Cardiac muscle cell (in vitro differentiated cells and primary cell): ENCODE measurements at regions not wholly inside any gene's neighbourhood (a gene's known extent, or its start where the extent isn't known, plus 50 kb on each side); places are given as distances from the start of the nearest gene placed in this dataset.

Source experiments
- DNase-seq, 2 donors: peaks; one replicate each; pipeline versions ENCODE4 v3.0.0 to v3.0.0-alpha.2; 2010 to 2017; ENCODE audit warnings: low read depth in 1 of 2, low spot score in 1 of 2
- H3K27ac ChIP-seq: fragments of 200-600 bp; sonication (generic); 2 replicates; pipeline ENCODE4 v1.5.1; 2016
- H3K27me3 ChIP-seq: fragments of 200-600 bp; sonication (generic); 2 replicates; pipeline ENCODE4 v1.6.0; 2016; ENCODE audit warnings: control low read depth
- H3K36me3 ChIP-seq: fragments of 200-600 bp; sonication (generic); 2 replicates; pipeline ENCODE4 v1.5.1; 2016; ENCODE audit warnings: control low read depth
- H3K4me1 ChIP-seq: fragments of 200-600 bp; sonication (generic); 2 replicates; pipeline ENCODE4 v1.8.1; 2017; ENCODE audit warnings: low read depth, mild to moderate bottlenecking, mixed run types
- H3K4me3 ChIP-seq: fragments of 200-600 bp; sonication (generic); 2 replicates; pipeline ENCODE4 v1.5.1; 2016; ENCODE audit warnings: mild to moderate bottlenecking
- H3K9me3 ChIP-seq: fragments of 200-600 bp; sonication (generic); 2 replicates; pipeline ENCODE4 v1.5.1; 2017; ENCODE audit warnings: low read depth, mild to moderate bottlenecking, control low read depth
- TF ChIP-seq, protein P1 (sequence below): IDR thresholded peaks from 2 replicates; pipeline ENCODE4 v1.5.1; 2012; ENCODE audit warnings: low read depth, mild to moderate bottlenecking, low read length

- no peak overlapping the region for H3K4me3 ChIP-seq
- H3K9me3 ChIP-seq: no peaks in the 10 kb centered on the region
- H3K36me3 ChIP-seq: no peaks in the 10 kb centered on the region
- H3K27me3 ChIP-seq: no peaks in the 10 kb centered on the region
- DNase-seq: no peak
- H3K4me1 ChIP-seq: no peaks in the 10 kb centered on the region
- TF ChIP-seq, protein P1, sequence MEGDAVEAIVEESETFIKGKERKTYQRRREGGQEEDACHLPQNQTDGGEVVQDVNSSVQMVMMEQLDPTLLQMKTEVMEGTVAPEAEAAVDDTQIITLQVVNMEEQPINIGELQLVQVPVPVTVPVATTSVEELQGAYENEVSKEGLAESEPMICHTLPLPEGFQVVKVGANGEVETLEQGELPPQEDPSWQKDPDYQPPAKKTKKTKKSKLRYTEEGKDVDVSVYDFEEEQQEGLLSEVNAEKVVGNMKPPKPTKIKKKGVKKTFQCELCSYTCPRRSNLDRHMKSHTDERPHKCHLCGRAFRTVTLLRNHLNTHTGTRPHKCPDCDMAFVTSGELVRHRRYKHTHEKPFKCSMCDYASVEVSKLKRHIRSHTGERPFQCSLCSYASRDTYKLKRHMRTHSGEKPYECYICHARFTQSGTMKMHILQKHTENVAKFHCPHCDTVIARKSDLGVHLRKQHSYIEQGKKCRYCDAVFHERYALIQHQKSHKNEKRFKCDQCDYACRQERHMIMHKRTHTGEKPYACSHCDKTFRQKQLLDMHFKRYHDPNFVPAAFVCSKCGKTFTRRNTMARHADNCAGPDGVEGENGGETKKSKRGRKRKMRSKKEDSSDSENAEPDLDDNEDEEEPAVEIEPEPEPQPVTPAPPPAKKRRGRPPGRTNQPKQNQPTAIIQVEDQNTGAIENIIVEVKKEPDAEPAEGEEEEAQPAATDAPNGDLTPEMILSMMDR: no peak
- H3K27ac ChIP-seq: no peak overlapping the region
Observed at GRCh38 chr6:141251286-141251685, 881.4 kb upstream of the GJE1 start.

DNA sequence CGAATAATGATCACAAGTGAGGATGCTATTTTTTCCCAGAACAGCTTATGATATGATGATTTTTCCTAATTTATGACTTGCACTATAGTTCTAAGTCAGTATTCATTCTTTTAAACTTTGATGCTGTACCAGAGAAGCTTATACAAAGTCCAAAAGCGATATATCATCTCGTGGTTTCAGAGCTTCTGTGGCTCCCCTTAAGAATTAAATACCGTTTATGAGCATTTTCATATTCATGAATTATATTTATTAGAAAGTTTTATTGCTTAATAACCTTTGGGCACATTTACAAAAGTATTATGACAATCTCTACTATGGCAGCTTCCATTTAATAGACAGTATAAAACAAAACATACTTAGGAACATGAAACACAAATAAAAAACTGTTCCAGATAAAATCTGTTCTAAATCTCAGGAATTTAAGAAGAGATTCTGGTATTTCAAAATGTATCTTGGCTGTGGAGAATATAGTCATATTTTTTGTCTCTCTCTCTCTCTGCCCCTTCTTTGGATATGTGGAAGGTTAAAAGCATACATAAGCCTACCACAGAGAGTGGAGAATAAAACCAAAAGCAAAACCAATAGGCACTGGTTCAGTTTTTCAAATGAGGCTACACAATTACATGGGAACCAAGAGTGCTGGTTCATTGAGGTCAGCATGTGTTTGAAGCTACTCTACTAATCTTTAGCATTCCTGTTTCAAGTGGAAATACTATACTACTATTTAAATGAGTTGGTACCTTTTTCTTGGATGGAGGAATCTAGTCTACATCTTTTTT is 884.5 kb upstream of the GJE1 start:
- Histone ChIP-seq H3K36me3 (no peaks in the 10 kb centered on the region), H3K9me3 (no peaks in the 10 kb centered on the region), H3K4me3 (no peak overlapping the region), H3K4me1 (no peaks in the 10 kb centered on the region), H3K27me3 (no peaks in the 10 kb centered on the region), H3K27ac (no peak overlapping the region)
- DNase-seq: no peak
- TF ChIP-seq, protein P1: no peak

GRCh38 chr6:141244366-141244765 is 888.4 kb upstream of the GJE1 start:
- DNase-seq: no peak
- H3K4me3 ChIP-seq: no peak overlapping the region
- no peak overlapping the region for H3K27ac ChIP-seq
- no peaks in the 10 kb centered on the region for H3K4me1 ChIP-seq
- H3K27me3 ChIP-seq: no peaks in the 10 kb centered on the region
- H3K9me3 ChIP-seq: no peaks in the 10 kb centered on the region
- H3K36me3 ChIP-seq: no peaks in the 10 kb centered on the region
- TF ChIP-seq, protein P1: no peak

- DNase-seq: no peak
- no peaks in the 10 kb centered on the region for H3K4me1 ChIP-seq
- TF ChIP-seq, protein P1: no peak
- H3K9me3 ChIP-seq: no peaks in the 10 kb centered on the region
- H3K27me3 ChIP-seq: no peaks in the 10 kb centered on the region
- H3K27ac ChIP-seq: no peak overlapping the region
- no peaks in the 10 kb centered on the region for H3K36me3 ChIP-seq
- H3K4me3 ChIP-seq: no peak overlapping the region
Observed at GRCh38 chr6:141242957-141243356, 889.8 kb upstream of the GJE1 start.

DNA sequence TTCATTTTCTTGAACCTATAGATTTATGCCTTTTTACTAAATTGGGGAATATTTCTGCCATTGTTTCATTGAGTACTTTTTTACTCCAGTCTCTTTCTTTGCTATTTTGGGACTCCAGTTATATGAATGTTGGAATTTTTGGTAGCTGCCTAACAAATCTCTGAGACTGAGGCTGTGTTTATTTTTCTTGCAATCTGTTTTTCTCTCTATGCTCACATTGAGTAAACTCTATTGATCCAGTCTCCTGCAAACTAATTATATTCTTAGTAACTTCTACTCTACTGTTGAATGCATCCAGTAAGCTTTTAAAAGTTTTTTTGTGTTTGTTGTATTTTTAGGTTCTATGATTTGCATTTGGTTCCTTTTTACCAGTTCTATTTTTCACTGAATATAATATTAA is 903.4 kb upstream of the GJE1 start:
- H3K27me3 ChIP-seq: no peaks in the 10 kb centered on the region
- H3K9me3 ChIP-seq: no peaks in the 10 kb centered on the region
- TF ChIP-seq, protein P1: no peak
- no peaks in the 10 kb centered on the region for H3K4me1 ChIP-seq
- no peak for DNase-seq
- H3K36me3 ChIP-seq: no peaks in the 10 kb centered on the region
- H3K4me3 ChIP-seq: no peak overlapping the region
- no peak overlapping the region for H3K27ac ChIP-seq
